Neural cell (in vitro differentiated cells): ENCODE measurements at regions not wholly inside any gene's neighbourhood (a gene's known extent, or its start where the extent isn't known, plus 50 kb on each side); places are given as distances from the start of the nearest gene placed in this dataset.
"Not testable (repeated sequence)": the region's sequence is repeated elsewhere in the genome, so short reads cannot be mapped to it uniquely, and the experiment has no call there.

Source experiments
- H2AFZ ChIP-seq: fragments of 200-600, 300-800 bp; sonication (generic), shearing (Covaris generic); 2 replicates; pipeline ENCODE4 v1.6.0; 2014; ENCODE audit warnings: low read depth, mild to moderate bottlenecking, antibody characterized with exemption, low read length, moderate library complexity
- H3F3A ChIP-seq: fragments of 200-600 bp; shearing (Covaris generic); 2 replicates; pipeline ENCODE4 v1.6.1; 2016; ENCODE audit warnings: mild to moderate bottlenecking, moderate library complexity, mixed read lengths, antibody characterized with exemption, low read length; ENCODE audit not compliant: insufficient read depth, poor library complexity, severe bottlenecking
- H3K27ac ChIP-seq: fragments of 200-600, 300-800 bp; sonication (generic), shearing (Covaris generic); 2 replicates; pipeline ENCODE4 v1.5.1; 2014; ENCODE audit warnings: mild to moderate bottlenecking, low read length, moderate library complexity
- H3K27me3 ChIP-seq: fragments of 300-800, 200-600 bp; sonication (generic), shearing (Covaris generic); 2 replicates; pipeline ENCODE4 v1.6.0; 2014; ENCODE audit warnings: mild to moderate bottlenecking, low read depth, low read length, moderate library complexity; ENCODE audit not compliant: insufficient read depth
- H3K36me3 ChIP-seq: fragments of 300-800, 200-600 bp; sonication (generic), shearing (Covaris generic); 2 replicates; pipeline ENCODE4 v1.5.1; 2014; ENCODE audit warnings: mild to moderate bottlenecking, antibody characterized with exemption, low read length, moderate library complexity; ENCODE audit not compliant: insufficient read depth
- H3K4me2 ChIP-seq: fragments of 300-800, 200-600 bp; sonication (generic), shearing (Covaris generic); 2 replicates; pipeline ENCODE4 v1.6.0; 2014; ENCODE audit warnings: mild to moderate bottlenecking, low read length
- H3K4me3 ChIP-seq: fragments of 300-800, 200-600 bp; sonication (generic), shearing (Covaris generic); 2 replicates; pipeline ENCODE4 v1.5.1; 2014; ENCODE audit warnings: mild to moderate bottlenecking, low read length, moderate library complexity
- H3K79me2 ChIP-seq: fragments of 200-600 bp; shearing (Covaris generic); replicated peaks from 2 replicates; pipeline ENCODE4 v1.6.0; 2014; ENCODE audit warnings: mild to moderate bottlenecking, low read length, moderate library complexity; ENCODE audit not compliant: insufficient read depth
- H3K9ac ChIP-seq: fragments of 300-800, 200-600 bp; sonication (generic), shearing (Covaris generic); 2 replicates; pipeline ENCODE4 v1.6.1; 2016; ENCODE audit warnings: mild to moderate bottlenecking, low read length, mixed read lengths
- H3K9me2 ChIP-seq: fragments of 200-600 bp; shearing (Covaris generic); 2 replicates; pipeline ENCODE4 v1.6.1; 2016; ENCODE audit warnings: mild to moderate bottlenecking, low read length, mixed read lengths; ENCODE audit not compliant: insufficient read depth
- H3K9me3 ChIP-seq: fragments of 200-600, 300-800 bp; sonication (generic), shearing (Covaris generic); 2 replicates; pipeline ENCODE4 v1.6.1; 2016; ENCODE audit warnings: mild to moderate bottlenecking, mixed run types, low read length, moderate library complexity, mixed read lengths
- H4K20me1 ChIP-seq: fragments of 200-600 bp; shearing (Covaris generic); 2 replicates; pipeline ENCODE4 v1.6.1; 2016; ENCODE audit warnings: mild to moderate bottlenecking, mixed run types; ENCODE audit not compliant: insufficient read depth
- CTCF ChIP-seq: fragments of 450-650 bp; IDR thresholded peaks from 2 replicates; pipeline ENCODE4 v1.5.1; 2014; ENCODE audit warnings: antibody characterized with exemption, mild to moderate bottlenecking, moderate library complexity; ENCODE audit not compliant: poor library complexity, severe bottlenecking
- EP300 ChIP-seq: fragments of 450-650 bp; conservative IDR thresholded peaks from 2 replicates; pipeline ENCODE4 v1.6.1; 2014; ENCODE audit warnings: antibody characterized with exemption, mild to moderate bottlenecking, moderate library complexity; ENCODE audit not compliant: poor library complexity, severe bottlenecking
- EZH2 ChIP-seq: fragments of 200-600, 300-800 bp; shearing (Covaris generic), sonication (generic); IDR thresholded peaks from 2 replicates; pipeline ENCODE4 v1.6.1; 2014; ENCODE audit warnings: antibody characterized with exemption, low read length, borderline replicate concordance, mild to moderate bottlenecking; ENCODE audit not compliant: insufficient read depth, poor library complexity, severe bottlenecking
- MXI1 ChIP-seq: fragments of 450-650 bp; conservative IDR thresholded peaks from 2 replicates; pipeline ENCODE4 v1.6.1; 2014; ENCODE audit warnings: antibody characterized with exemption, mild to moderate bottlenecking; ENCODE audit not compliant: poor library complexity, severe bottlenecking
- POLR2AphosphoS5 ChIP-seq: IDR thresholded peaks from 2 replicates; pipeline ENCODE4 v1.6.1; 2012
- RAD21 ChIP-seq: fragments of 450-650 bp; conservative IDR thresholded peaks from 2 replicates; pipeline ENCODE4 v1.6.1; 2014; ENCODE audit warnings: antibody characterized with exemption, mild to moderate bottlenecking, moderate library complexity
- REST ChIP-seq: IDR thresholded peaks from 2 replicates; pipeline ENCODE4 v1.6.1; 2012; ENCODE audit warnings: borderline replicate concordance
- SMC3 ChIP-seq: fragments of 450-650 bp; conservative IDR thresholded peaks from 2 replicates; pipeline ENCODE4 v1.6.1; 2014; ENCODE audit warnings: antibody characterized with exemption, mild to moderate bottlenecking, moderate library complexity; ENCODE audit not compliant: poor library complexity
- TAF1 ChIP-seq: IDR thresholded peaks from 2 replicates; pipeline ENCODE4 v1.6.1; 2012; ENCODE audit warnings: low read depth

- no peak overlapping the region for H2AFZ ChIP-seq
- no peaks in the 10 kb centered on the region for H4K20me1 ChIP-seq
- H3K27me3 ChIP-seq = no peaks in the 10 kb centered on the region
- H3K36me3 ChIP-seq = no peaks in the 10 kb centered on the region
- no peak overlapping the region for H3K4me2 ChIP-seq
- no peaks in the 10 kb centered on the region for H3K9me2 ChIP-seq
- no peaks in the 10 kb centered on the region for H3K9me3 ChIP-seq
- TF ChIP-seq POLR2AphosphoS5 (no peak), EZH2 (no peak), EP300 (no peak), SMC3 (no peak), REST (no peak), MXI1 (no peak), TAF1 (no peak), CTCF (no peak), RAD21 (no peak)
- no peak overlapping the region for H3K27ac ChIP-seq
- H3K9ac ChIP-seq = no peak overlapping the region
- no peaks in the 10 kb centered on the region for H3K79me2 ChIP-seq
- no peak overlapping the region for H3K4me3 ChIP-seq
- no peaks in the 10 kb centered on the region for H3F3A ChIP-seq
Measured at GRCh38 chr13:50174630-50175029, 159.4 kb downstream of the KCNRG start.

- H3K4me2 ChIP-seq = no peak overlapping the region
- H3F3A ChIP-seq = no peaks in the 10 kb centered on the region
- H3K27me3 ChIP-seq = no peaks in the 10 kb centered on the region
- H3K79me2 ChIP-seq = no peaks in the 10 kb centered on the region
- H2AFZ ChIP-seq = no peak overlapping the region
- no peak overlapping the region for H3K4me3 ChIP-seq
- no peaks in the 10 kb centered on the region for H4K20me1 ChIP-seq
- no peaks in the 10 kb centered on the region for H3K36me3 ChIP-seq
- no peak overlapping the region for H3K9ac ChIP-seq
- TF ChIP-seq REST (no peak), EZH2 (no peak), EP300 (no peak), TAF1 (no peak), MXI1 (no peak), RAD21 (no peak), SMC3 (no peak), POLR2AphosphoS5 (no peak), CTCF (no peak)
- H3K9me3 ChIP-seq = no peaks in the 10 kb centered on the region
- no peak overlapping the region for H3K27ac ChIP-seq
- H3K9me2 ChIP-seq = no peaks in the 10 kb centered on the region
Measured at GRCh38 chr13:50179977-50180376, 164.7 kb downstream of the KCNRG start.

GRCh38 chr13:50185769-50186763, 170.8 kb downstream of the KCNRG start:
- H3K9me2 ChIP-seq, H3K9me3 ChIP-seq, H3K4me2 ChIP-seq, H3K9ac ChIP-seq, H3K27ac ChIP-seq, H3K79me2 ChIP-seq, H3F3A ChIP-seq, H3K27me3 ChIP-seq, H4K20me1 ChIP-seq, H2AFZ ChIP-seq, H3K4me3 ChIP-seq, H3K36me3 ChIP-seq: not testable (repeated sequence)
